ENCODE measurements at regions not wholly inside any gene's neighbourhood (a gene's known extent, or its start where the extent isn't known, plus 50 kb on each side); places are given as distances from the start of the nearest gene placed in this dataset.

DNA sequence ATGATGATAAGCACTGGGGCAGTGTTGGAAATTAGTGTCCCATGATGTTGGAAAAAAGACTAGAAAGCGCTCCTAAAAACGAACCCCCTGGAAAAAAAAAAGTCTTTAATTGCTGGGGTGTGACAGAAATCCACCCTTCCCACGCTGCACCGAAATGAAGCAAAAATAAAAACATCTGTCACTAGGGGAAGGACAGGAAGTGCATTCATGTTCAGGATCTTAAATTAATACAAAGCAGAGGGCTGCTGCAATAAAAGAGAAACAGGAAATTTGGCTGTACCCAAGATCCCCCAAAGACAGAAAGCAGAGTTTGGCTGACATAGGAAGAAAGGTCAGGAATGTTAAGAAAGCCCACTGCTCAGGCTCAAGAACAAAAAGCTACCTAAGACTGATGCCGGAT, 333.9 kb downstream of the TBC1D32 start:
- DNase-seq (no peak), ATAC-seq (ENCODE audit: low read depth) (no peak)
- no peaks in the 10 kb centered on the region for H3K36me3 ChIP-seq (ENCODE audit: control insufficient read depth, insufficient read depth, low read length)
- H3K9me3 ChIP-seq (ENCODE audit: control insufficient read depth, insufficient read depth, low read length): 0 out of 2 replicates have a peak, but pooled peaks cover 3% of the 10 kb centered on the region
- ChIA-PET CTCF (no interaction called here), POLR2A (ENCODE audit: unreplicated experiment) (no interaction called here)
- intact Hi-C loops (cut with micrococcal nuclease): no loop called here
- no peak overlapping the region for H4K91ac ChIP-seq (ENCODE audit: insufficient read depth, low read depth, low read length)
- H2AK5ac ChIP-seq (ENCODE audit: low read depth, low read length): no peak overlapping the region
- no peak overlapping the region for H3K18ac ChIP-seq (ENCODE audit: low read depth, low read length)
- TF ChIP-seq RAD21 (IDR thresholded peaks at IDR 0.05; ENCODE audit: low read length) (no peak), CEBPB (IDR thresholded peaks at IDR 0.05; ENCODE audit: low read depth, low read length) (no peak), RCOR1 (IDR thresholded peaks at IDR 0.05; ENCODE audit: insufficient replicate concordance, low read length) (no peak), MXI1 (IDR thresholded peaks at IDR 0.05; ENCODE audit: borderline replicate concordance, low read depth, low read length) (no peak), RFX5 (IDR thresholded peaks at IDR 0.05; ENCODE audit: low read depth, low read length) (no peak), SMC3 (IDR thresholded peaks at IDR 0.05; ENCODE audit: low read depth, low read length) (no peak), FOS (IDR thresholded peaks at IDR 0.05; ENCODE audit: low read depth, low read length) (no peak), CHD1 (IDR thresholded peaks at IDR 0.05; ENCODE audit: low read depth, low read length) (no peak), POLR2A (IDR thresholded peaks at IDR 0.05; ENCODE audit: low read depth, low read length) (no peak)
- TF ChIP-seq, protein P1, sequence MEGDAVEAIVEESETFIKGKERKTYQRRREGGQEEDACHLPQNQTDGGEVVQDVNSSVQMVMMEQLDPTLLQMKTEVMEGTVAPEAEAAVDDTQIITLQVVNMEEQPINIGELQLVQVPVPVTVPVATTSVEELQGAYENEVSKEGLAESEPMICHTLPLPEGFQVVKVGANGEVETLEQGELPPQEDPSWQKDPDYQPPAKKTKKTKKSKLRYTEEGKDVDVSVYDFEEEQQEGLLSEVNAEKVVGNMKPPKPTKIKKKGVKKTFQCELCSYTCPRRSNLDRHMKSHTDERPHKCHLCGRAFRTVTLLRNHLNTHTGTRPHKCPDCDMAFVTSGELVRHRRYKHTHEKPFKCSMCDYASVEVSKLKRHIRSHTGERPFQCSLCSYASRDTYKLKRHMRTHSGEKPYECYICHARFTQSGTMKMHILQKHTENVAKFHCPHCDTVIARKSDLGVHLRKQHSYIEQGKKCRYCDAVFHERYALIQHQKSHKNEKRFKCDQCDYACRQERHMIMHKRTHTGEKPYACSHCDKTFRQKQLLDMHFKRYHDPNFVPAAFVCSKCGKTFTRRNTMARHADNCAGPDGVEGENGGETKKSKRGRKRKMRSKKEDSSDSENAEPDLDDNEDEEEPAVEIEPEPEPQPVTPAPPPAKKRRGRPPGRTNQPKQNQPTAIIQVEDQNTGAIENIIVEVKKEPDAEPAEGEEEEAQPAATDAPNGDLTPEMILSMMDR (conservative IDR thresholded peaks at IDR 0.05; ENCODE audit: low read depth, low read length): no peak
- TF ChIP-seq, protein P2, sequence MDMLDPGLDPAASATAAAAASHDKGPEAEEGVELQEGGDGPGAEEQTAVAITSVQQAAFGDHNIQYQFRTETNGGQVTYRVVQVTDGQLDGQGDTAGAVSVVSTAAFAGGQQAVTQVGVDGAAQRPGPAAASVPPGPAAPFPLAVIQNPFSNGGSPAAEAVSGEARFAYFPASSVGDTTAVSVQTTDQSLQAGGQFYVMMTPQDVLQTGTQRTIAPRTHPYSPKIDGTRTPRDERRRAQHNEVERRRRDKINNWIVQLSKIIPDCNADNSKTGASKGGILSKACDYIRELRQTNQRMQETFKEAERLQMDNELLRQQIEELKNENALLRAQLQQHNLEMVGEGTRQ (IDR thresholded peaks at IDR 0.05; ENCODE audit: low read depth, low read length): no peak
- TF ChIP-seq, protein P3, sequence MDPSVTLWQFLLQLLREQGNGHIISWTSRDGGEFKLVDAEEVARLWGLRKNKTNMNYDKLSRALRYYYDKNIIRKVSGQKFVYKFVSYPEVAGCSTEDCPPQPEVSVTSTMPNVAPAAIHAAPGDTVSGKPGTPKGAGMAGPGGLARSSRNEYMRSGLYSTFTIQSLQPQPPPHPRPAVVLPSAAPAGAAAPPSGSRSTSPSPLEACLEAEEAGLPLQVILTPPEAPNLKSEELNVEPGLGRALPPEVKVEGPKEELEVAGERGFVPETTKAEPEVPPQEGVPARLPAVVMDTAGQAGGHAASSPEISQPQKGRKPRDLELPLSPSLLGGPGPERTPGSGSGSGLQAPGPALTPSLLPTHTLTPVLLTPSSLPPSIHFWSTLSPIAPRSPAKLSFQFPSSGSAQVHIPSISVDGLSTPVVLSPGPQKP (IDR thresholded peaks at IDR 0.05; ENCODE audit: borderline replicate concordance, low read depth, low read length): no peak
- no peak overlapping the region for H3K27ac ChIP-seq (ENCODE audit: insufficient read depth, low read length)
- no peak overlapping the region for H4K8ac ChIP-seq (ENCODE audit: low read depth in 2 of 2, low read length in 2 of 2)
- no peaks in the 10 kb centered on the region for H3K4me1 ChIP-seq (ENCODE audit: control insufficient read depth, insufficient read depth, low read length)
- no peak overlapping the region for H2BK20ac ChIP-seq (ENCODE audit: low read depth, low read length)
- H3K23ac ChIP-seq (ENCODE audit: low read depth, low read length): no peak overlapping the region
- H3K9ac ChIP-seq (ENCODE audit: low read depth, low read length): no peak overlapping the region
- H2AK9ac ChIP-seq (replicated peaks; ENCODE audit: low read depth, low read length, poor library complexity): no peak overlapping the region
- no peak overlapping the region for H2BK5ac ChIP-seq (ENCODE audit: low read depth, low read length, poor library complexity, severe bottlenecking)
- H3K4me2 ChIP-seq (ENCODE audit: low read depth, low read length): no peak overlapping the region
- no CpG with 5 or more reads among the region's 5 CpGs for WGBS, 2 experiments (ENCODE audit: extremely low coverage in 2 of 2, insufficient read length in 1 of 2)
- BruUV-seq (replicated peaks): no TSS peak
- in situ Hi-C loops (cut with MboI; ENCODE audit: low sequenced_read_pairs): no loop called here
- no peak overlapping the region for H3K14ac ChIP-seq (replicated peaks; ENCODE audit: low read depth, low read length)
- no peak overlapping the region for H3K4ac ChIP-seq (ENCODE audit: low read depth, low read length)
- H2BK120ac ChIP-seq (ENCODE audit: low read depth, low read length): no peak overlapping the region
- no peak overlapping the region for H2AFZ ChIP-seq (replicated peaks; ENCODE audit: low read length, poor library complexity)
- H3K4me3 ChIP-seq (ENCODE audit: insufficient read depth, low read depth, low read length): no peak overlapping the region
- no peaks in the 10 kb centered on the region for H3K27me3 ChIP-seq (ENCODE audit: control insufficient read depth, insufficient read depth, low read length)
- H4K5ac ChIP-seq (ENCODE audit: low read depth, low read length): no peak overlapping the region
- H3K79me1 ChIP-seq (ENCODE audit: low read depth in 1 of 2, low read length in 2 of 2): no peaks in the 10 kb centered on the region
- H3K56ac ChIP-seq (ENCODE audit: extremely low read depth, insufficient read depth, low read length): no peak overlapping the region
- H2BK15ac ChIP-seq (ENCODE audit: low read depth, low read length): no peak overlapping the region
- no peaks in the 10 kb centered on the region for H4K20me1 ChIP-seq (ENCODE audit: insufficient read depth, low read length)
- no peaks in the 10 kb centered on the region for H3K9me1 ChIP-seq (ENCODE audit: insufficient read depth, low read length)
- dilution Hi-C loops (cut with HindIII; ENCODE audit: low sequenced_read_pairs, unreplicated experiment): no loop called here

Data from IMR-90 (cell line).